Thyroid gland (tissue), 4 donors: ENCODE measurements at regions not wholly inside any gene's neighbourhood (a gene's known extent, or its start where the extent isn't known, plus 50 kb on each side); places are given as distances from the start of the nearest gene placed in this dataset.
A peak's percentile ranks its signal among the peaks of the same experiment; 100 is the strongest.
"Not testable (repeated sequence)": the region's sequence is repeated elsewhere in the genome, so short reads cannot be mapped to it uniquely, and the experiment has no call there.

ENCODE experiments used
- DNase-seq, 2 donors: peaks; one replicate each; pipeline ENCODE4 v3.0.0-alpha.2; 2019
- H3K27ac ChIP-seq, 3 donors: fragments of 200-600 bp; sonication (generic); 1 replicate in 2 of 3; 2 replicates in 1 of 3; pipeline ENCODE4 v1.5.1; 2016 to 2019; ENCODE audit warnings: mild to moderate bottlenecking in 1 of 3, moderate library complexity in 1 of 3
- H3K27me3 ChIP-seq: fragments of 200-600 bp; sonication (generic); one replicate; pipeline ENCODE4 v1.5.1; 2019
- H3K36me3 ChIP-seq, 2 donors: fragments of 200-600 bp; sonication (generic); one replicate each; pipeline ENCODE4 v1.5.1; 2016 to 2019
- H3K4me1 ChIP-seq, 2 donors: fragments of 200-600 bp; sonication (generic); one replicate each; pipeline ENCODE4 v1.5.1; 2017 to 2019
- H3K4me3 ChIP-seq, 3 donors: fragments of 200-600 bp; sonication (generic); replicated peaks in 1 of 3; 1 replicate in 2 of 3; 2 replicates in 1 of 3; pipeline ENCODE4 v1.5.1; 2016; ENCODE audit warnings: mild to moderate bottlenecking in 1 of 3
- H3K9me3 ChIP-seq: fragments of 200-600 bp; sonication (generic); one replicate; pipeline ENCODE4 v1.5.1; 2017
- CTCF ChIP-seq, 6 experiments: fragments of 200-600 bp in 3 of 6; fragments of 450-650 bp in 3 of 6; sonication (generic) in 3 of 6; IDR thresholded peaks; one replicate each; pipeline ENCODE4 v1.5.1; 2016 to 2019; ENCODE audit warnings: antibody characterized with exemption in 6 of 6, mild to moderate bottlenecking in 2 of 6, inconsistent platforms in 1 of 6, moderate library complexity in 1 of 6
- POLR2A ChIP-seq, 2 donors: fragments of 450-650 bp; IDR thresholded peaks; one replicate each; pipeline ENCODE4 v1.6.1; 2017; ENCODE audit warnings: antibody characterized with exemption in 2 of 2, mild to moderate bottlenecking in 2 of 2, moderate library complexity in 1 of 2
- WGBS, 2 donors: methylation state at CpG; one replicate each; pipeline ENCODE4 v1.1.5; 2017; 5-methylcytosine and 5-hydroxymethylcytosine counted together
- intact Hi-C: fragments of 100-400 bp; cut with DNase I; formaldehyde crosslinking; loops from one replicate; pipeline ENCODE4 v1.15.1; 2023

DNA sequence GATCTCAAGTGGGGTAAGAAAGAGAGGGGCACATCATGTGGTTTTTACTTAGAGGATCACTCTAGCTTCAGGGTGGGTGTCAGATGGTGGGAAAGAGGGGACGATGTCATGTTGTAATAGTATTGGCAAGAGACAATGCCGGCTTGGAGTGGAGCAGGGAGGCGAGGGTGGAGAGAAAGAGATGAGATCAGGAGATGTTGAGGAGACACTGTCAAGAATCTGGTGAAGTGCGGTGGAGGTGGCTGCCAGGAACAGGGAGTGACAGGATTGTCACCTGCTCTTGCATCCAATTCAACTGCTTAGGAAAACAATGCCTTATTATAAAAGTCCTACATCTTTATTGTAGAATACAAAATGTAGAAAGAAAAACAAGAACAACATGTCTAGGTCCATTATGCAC lies 63.0 kb upstream of the MKI67 start:
- 80 to 81% methylated on average over 4 of the region's 4 CpGs for WGBS, 2 donors
- no peaks in the 10 kb centered on the region for H3K27me3 ChIP-seq
- no peaks in the 10 kb centered on the region for H3K36me3 ChIP-seq
- H3K9me3 ChIP-seq = no peaks in the 10 kb centered on the region
- H3K27ac ChIP-seq = no peak overlapping the region
- no peak for TF ChIP-seq POLR2A (IDR thresholded peaks at IDR 0.05)
- TF ChIP-seq CTCF (IDR thresholded peaks at IDR 0.05) = no peak
- H3K4me3 ChIP-seq = no peak overlapping the region
- intact Hi-C loops = no loop called here
- H3K4me1 ChIP-seq = no peaks in the 10 kb centered on the region
- DNase-seq = no peak

DNA sequence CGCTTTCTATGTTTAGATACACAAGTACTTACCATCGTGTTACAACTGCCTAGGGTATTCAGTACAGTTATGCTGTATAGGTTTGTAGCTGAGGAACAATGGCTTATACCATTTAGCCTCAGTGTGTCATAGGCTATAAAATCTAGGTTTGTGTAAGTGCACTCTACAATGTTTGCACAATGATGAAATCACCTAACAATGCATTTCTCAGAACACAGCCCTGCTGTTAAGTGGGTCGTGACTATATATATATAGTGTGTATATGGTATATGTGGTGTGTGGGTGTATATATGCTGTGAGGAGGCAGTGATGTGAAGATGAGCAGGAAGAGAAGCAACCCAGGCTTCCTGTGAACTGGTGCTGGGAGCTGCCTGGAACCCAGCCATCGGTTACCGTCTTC lies 65.6 kb upstream of the MKI67 start:
- no peaks in the 10 kb centered on the region for H3K36me3 ChIP-seq
- no peak for DNase-seq
- 83 to 89% methylated on average over 5 of the region's 5 CpGs for WGBS, 2 donors
- H3K27me3 ChIP-seq = no peaks in the 10 kb centered on the region
- no peaks in the 10 kb centered on the region for H3K4me1 ChIP-seq
- no peak overlapping the region for H3K4me3 ChIP-seq
- H3K27ac ChIP-seq = no peak overlapping the region
- no peak for TF ChIP-seq CTCF (IDR thresholded peaks at IDR 0.05)
- TF ChIP-seq POLR2A (IDR thresholded peaks at IDR 0.05) = no peak
- intact Hi-C loops = no loop called here
- H3K9me3 ChIP-seq = no peaks in the 10 kb centered on the region

DNA sequence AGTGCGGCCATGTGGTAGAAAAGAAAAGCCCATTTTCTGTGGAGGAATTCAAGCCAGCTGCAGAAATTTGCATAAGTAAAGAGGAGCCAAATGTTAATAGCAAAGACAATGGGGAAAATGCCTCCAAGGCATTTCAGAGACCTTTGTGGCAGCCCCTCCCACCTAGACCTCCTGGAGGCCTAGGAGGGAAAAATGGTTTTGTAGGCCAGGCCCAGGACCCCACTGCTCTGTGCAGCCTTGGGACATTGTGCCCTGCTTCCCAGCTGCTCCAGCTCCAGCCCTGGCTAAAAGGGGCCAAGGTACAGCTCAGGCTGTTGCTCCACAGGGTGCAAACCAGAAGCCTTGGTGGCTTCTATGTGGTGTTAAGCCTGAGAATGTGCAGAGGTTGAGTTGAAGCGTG lies 75.6 kb upstream of the MKI67 start:
- H3K9me3 ChIP-seq, H3K4me3 ChIP-seq, H3K36me3 ChIP-seq, H3K4me1 ChIP-seq, H3K27ac ChIP-seq, intact Hi-C loops, DNase-seq, H3K27me3 ChIP-seq: not testable (repeated sequence)
- WGBS, 2 donors = 94 to 97% methylated on average over 2 of the region's 2 CpGs

DNA sequence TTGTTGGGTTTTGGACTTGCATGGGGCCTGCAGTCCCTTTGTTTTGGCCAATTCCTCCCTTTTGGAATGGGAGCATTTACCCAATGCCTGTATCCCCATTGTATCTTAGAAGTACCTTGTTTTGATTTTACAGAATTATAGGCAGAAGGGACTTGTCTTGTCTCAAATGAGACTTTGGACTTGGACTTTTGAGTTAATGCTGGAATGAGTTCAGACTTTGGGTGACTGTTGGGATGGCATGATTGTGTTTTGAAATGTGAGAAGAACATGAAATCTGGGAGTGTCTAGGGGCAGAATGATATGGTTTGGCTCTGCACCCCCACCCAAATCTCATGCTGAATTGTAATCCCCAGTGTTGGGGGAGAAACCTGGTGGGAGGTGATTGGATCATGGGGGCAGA lies 76.8 kb upstream of the MKI67 start:
- DNase-seq = no peak
- Histone ChIP-seq H3K27me3 (no peaks in the 10 kb centered on the region), H3K36me3 (no peaks in the 10 kb centered on the region), H3K4me1 (no peaks in the 10 kb centered on the region), H3K9me3 (no peaks in the 10 kb centered on the region), H3K4me3 (no peak overlapping the region), H3K27ac (no peak overlapping the region)
- intact Hi-C loops = no loop called here
- TF ChIP-seq CTCF (IDR thresholded peaks at IDR 0.05) = no peak
- no peak for TF ChIP-seq POLR2A (IDR thresholded peaks at IDR 0.05)

DNA sequence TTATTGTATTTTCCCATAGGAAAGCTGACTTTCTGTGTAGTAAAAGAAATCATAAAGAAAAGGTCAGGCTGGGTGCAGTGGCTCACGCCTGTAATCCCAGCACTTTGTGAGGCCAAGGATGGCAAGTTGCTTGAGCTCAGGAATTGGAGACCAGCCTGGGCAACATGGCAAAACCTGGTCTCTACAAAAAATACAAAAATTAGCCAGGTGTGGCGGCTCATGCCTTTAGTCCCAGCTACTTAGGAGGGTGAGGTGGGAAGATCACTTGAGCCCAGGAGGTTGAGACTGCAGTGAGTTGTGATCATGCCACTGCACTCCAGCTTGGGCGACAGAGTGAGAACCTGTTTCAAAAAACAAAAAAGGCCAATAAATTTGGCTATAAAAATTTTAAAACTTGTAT lies 79.4 kb upstream of the MKI67 start:
- H3K9me3 ChIP-seq, intact Hi-C loops, H3K36me3 ChIP-seq, H3K4me1 ChIP-seq, H3K4me3 ChIP-seq, H3K27me3 ChIP-seq, H3K27ac ChIP-seq: not testable (repeated sequence)
- peak; percentile 68 to 69 for DNase-seq
- 31 to 38% methylated on average over 3 of the region's 3 CpGs for WGBS, 2 donors

DNA sequence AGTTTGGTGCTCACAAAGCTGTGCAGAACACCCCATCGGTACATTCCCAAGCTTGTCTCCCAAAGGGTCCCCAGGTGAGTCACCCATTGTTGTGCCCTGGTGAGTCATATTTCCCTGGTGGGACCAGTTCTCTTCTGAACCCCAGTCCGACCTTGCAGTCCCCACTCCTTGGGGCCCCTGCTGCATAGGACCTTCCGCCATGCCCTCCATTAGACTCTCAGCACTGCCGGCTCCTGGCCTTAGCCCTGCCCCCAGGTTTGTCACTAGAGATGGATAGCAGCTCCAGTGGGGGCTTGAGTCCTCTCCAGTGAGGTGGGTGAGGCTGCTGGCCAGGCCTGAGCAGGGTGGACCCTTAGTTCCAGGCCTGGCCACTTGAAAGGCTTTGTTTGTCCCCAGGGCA lies 80.5 kb upstream of the MKI67 start:
- H3K9me3 ChIP-seq = no peaks in the 10 kb centered on the region
- 92 to 98% methylated on average over 4 of the region's 4 CpGs for WGBS, 2 donors
- intact Hi-C loops = no loop called here
- no peaks in the 10 kb centered on the region for H3K36me3 ChIP-seq
- no peaks in the 10 kb centered on the region for H3K27me3 ChIP-seq
- peaks cover 3 to 4% of the 10 kb centered on the region in 2 donors for H3K4me1 ChIP-seq
- H3K4me3 ChIP-seq = no peak overlapping the region
- H3K27ac ChIP-seq = no peak overlapping the region
- no peak for DNase-seq
- TF ChIP-seq CTCF (IDR thresholded peaks at IDR 0.05) = no peak
- TF ChIP-seq POLR2A (IDR thresholded peaks at IDR 0.05) = no peak
